Mucosa of gallbladder (tissue), 1 donor: ENCODE measurements at regions not wholly inside any gene's neighbourhood (a gene's known extent, or its start where the extent isn't known, plus 50 kb on each side); places are given as distances from the start of the nearest gene placed in this dataset.
"Not testable (repeated sequence)": the region's sequence is repeated elsewhere in the genome, so short reads cannot be mapped to it uniquely, and the experiment has no call there.

Experiments
- DNase-seq: peaks from one replicate; pipeline ENCODE4 v3.0.0-alpha.2; 2020; ENCODE audit warnings: low spot score
- donor health status: DM: no; HTN: no; CAD: no.

DNA sequence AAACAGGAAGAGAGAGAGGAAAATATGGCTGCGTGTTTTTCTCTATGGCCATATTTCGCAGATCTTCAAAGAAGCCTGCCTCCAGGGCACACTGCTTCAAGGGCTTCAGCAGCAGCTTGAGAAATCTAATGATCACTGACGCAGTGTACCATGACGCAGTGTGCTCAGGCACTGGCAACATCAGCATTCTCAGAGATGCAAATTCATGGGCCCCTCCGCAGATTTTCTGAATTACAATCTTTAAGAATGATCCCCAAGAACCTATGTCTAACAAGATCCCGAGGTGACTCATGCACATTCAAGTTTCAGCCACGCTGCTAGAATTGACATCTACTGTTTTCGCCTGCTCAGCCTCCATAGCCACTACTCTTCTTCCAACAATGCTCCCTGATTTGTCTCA is 143.9 kb upstream of the ZNF366 start:
- DNase-seq = no peak

DNA sequence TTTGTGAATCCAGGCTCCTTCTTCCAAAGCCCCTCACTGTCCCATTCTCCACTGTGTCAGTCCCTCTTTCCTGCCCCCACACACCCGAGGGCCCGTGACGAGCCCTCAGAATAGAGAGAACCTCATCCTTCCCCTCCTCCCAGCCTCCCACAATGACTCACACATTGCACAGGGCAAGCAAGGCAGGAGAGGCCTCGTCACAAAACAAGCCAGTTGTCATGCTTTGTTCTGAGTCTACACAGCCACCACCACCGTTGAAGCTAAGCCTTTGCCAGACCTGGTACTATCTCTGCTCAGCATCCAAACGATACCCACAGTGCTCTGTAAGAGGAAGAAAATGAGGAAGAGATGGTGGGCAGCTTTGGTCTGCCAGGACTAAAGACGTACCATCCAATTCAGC is 142.2 kb upstream of the ZNF366 start:
- DNase-seq = no peak

DNA sequence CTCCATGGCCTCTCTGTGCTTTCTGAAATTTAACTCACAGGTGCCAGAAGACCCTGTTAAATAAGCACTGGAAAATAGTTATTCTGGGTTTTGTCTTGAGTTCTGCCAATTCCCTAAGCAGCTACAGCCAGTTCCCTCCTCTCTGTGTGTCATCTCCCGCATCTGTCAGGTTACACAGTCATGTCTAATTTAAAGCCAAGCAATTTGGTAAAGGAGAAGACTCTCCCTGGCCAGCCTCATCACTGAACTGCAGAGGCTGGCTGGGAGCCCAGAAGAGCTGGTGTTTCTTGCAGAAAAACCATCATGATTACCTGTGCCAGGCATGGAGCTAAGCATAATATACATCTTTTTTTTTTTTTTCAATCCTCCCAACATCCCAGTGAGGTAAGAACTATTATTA is 141.3 kb upstream of the ZNF366 start:
- no peak for DNase-seq

DNA sequence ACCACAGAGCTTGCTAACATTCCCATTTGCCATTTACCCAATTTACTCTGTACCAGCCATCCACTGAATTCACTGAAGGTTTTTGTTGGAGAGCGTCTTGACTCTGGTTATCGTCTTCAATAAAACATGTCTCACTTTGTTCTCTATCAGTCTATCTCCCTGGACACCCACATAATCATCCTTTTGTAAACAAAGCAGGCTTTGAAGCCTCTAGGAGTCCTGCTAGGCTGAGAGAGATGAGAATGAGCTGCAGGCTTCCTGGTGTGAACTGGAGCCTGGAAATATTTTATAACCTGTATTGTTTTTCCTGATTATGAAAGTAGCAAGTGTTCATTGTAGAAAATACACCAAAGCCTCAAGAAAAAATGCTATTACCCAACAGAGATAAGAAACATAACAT is 140.6 kb upstream of the ZNF366 start:
- no peak for DNase-seq

DNA sequence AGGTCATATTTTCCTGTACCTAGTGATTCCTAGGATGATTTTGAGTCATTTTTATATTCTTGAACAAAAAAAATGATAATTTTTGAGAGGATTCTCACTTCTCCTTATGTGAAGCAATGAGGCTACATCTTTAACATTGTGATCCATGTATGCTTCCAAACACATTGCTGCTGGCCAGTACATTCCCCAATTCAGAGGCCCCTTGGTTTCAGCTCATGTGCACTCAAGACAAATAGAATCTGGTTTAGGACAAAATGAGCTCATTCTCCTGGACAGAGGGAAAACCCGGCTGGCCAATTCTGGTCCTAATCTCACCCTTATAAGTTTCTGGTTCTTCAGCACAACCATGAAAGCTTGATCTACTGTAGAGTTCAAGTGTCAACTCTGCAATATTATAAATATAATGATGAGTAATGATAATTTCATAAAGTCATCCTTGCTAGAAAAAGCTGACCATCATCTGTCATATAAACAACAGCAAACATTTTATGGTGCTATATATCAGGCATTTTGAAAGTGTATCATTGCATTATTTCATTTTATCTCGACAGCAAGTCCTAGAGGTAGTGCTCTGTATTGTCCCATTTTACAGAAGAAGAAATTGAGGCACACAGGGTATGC is 139.1 kb upstream of the ZNF366 start:
- DNase-seq = no peak

DNA sequence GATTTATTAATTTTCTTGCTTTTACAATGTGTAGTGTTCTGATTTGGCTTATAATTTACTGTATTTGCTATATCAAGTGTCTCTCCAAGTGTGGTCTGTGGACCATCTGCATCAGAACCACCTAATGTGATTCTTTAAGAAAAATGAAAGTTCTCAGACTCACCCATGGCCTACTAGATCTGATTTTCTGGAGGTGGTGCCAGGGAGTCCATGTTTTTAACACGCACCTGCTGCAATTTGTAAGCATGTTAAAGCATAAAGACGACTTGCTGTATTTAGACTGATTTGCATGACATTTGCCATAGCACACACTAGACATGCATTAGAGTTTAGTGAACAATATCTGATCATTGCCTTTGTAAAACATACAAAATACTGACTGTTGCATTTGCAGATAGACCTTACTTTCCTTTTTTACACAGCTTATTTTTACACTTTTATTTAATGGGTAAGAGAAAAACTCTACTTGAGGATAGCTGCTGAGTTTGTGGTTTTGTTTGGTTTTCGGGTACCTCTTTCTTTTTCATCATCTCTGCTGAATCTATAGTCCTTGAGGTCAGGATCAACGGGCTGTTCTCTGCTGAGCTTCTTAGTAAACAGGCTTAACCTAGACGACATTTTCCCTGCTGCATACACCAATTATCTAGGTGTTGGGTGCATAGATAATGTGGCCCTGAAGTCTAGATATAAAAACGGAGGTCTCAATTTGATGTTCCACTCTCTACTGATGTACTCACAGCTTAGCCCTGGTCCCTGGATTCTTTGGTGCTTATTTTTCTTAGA is 138.0 kb upstream of the ZNF366 start:
- no peak for DNase-seq

DNA sequence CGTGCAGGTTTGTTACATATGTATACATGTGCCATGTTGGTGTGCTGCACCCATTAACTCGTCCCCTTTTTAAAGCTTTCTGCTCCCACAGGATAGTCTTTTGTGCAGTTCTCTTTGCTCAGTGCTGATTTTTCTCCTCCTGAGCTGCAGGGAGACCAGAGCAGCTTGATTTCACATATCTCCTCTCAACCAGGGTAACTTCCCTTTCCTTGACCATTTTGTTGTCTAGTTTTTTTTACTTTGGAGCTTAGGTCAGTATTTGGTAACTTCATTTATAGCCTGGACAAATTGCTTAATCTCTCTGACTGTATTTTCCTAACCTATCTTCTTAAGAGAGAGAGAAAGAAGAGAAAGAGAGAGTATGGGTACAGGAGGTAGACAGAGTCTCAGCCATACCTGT is 137.1 kb upstream of the ZNF366 start:
- no peak for DNase-seq

DNA sequence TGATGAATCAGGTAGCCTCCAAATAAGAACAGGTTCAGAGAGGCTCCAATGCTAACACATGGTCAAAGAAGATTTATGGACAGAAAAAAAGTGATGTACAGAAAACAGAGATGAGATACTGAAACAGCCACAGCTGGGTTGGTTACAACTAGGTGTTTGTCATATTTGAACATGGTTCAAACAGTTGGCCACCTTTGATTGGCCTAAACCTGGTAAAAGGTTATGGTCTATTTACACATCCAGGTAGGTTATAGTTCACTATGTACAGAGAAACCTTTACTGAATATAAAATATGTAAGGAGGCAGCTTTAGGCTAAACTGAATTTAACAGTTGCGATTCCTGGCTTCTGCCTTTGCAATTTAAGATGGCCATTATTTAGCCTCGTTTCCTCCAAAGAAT is 134.0 kb upstream of the ZNF366 start:
- DNase-seq = no peak

DNA sequence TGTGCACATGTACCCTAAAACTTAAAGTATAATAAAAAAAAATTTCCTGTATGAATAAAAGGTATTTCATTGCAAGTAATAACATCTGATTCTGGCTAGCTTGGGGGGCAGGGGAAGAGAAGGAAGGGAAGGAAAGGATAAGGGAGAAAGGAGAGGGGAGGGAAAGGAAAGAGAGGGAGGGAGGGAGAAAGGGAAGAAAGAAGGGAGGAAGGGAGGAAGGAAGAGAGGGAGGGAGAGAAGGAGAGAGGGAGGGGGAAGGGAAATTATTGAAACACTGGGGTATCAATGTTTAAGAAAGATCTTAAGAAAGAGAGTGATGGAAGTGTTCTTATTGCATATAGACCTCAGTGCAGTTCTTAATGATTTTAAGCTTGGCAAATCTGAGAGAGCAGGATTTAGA is 129.8 kb upstream of the ZNF366 start:
- DNase-seq = no peak

DNA sequence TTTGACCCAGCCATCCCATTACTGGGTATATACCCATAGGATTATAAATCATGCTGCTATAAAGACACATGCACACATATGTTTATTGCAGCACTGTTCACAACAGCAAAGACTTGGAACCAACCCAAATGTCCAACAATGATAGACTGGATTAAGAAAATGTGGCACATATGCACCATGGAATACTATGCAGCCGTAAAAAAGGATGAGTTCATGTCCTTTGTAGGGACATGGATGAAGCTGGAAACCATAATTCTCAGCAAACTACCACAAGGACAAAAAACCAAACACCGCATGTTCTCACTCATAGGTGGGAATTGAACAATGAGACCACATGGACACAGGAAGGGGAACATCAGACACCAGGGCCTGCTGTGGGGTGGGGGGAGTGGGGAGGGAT is 129.4 kb upstream of the ZNF366 start:
- not testable (repeated sequence) for DNase-seq

DNA sequence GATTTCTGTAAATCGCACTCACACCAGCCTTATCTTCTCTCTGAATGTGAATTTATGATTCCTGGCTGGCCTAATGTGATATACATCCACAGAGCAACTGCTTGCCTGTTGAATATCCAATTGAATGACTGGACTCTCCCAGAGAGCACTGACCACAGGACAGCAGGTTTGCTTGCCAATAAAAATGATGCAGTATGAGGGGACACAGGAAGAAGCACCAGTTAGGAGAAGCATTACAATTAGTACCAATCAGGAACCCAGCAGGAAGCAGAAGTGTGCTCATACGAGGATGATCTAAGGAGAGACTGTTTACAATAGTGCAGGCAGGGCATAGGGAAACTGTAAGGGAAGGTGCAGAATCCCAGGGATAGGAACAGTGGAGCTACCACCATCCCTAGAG is 127.2 kb upstream of the ZNF366 start:
- no peak for DNase-seq

DNA sequence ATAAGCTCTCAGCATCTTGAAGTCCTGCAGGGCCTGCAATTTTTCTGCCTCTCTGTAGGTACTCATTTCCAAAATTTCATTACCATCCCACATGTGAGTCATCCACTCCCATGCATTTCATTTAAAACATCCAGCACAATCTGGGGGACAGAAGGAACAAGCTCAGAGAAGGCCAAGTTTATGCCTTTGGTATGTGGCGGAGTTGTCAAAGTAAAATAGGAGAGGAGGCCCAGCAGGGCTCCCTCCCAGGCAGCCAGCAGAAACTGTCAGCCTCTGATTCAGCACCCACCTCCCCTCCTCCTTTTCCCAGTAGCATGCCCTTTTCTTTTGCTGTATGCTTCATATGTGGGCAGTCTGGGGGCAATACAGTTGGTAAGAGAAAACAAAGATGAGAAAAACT is 126.4 kb upstream of the ZNF366 start:
- no peak for DNase-seq

DNA sequence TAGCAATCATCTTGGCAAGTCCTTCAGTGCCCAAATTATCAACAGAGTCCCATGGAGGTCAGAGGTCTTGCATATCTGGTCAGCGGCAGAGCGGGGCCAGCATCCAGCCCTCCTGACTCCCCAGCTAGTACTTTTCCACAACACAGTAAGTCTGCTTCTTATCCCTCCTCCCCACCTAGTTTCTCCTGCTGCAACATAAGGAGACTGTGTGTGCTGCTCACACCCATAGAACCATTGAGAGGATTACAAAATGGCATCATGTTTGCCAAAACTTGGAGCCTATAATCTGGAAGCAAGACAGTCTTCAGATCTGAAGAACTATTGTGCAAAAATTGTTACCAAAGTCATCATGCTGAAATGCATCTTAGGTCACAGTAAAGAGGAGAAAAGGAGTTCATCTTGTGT is 125.8 kb upstream of the ZNF366 start:
- no peak for DNase-seq

DNA sequence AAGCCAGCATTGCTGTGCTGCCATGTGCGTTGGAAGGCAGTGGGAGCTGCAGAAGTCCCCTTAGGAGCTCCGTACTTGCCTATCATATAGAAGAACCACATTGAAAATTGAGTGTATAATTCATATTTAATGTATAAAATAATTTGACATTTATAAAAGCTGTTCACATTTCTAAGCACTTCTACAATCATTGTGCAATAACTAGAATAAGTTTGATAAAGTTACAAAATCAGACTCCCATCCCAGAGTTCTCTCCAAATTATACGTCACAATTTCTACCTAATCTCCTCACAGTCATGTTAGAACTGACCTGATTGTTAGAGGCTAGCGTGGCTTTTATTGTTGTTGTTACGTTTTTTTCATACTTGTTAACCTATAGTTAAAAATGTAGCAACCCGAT is 123.5 kb upstream of the ZNF366 start:
- DNase-seq = no peak

DNA sequence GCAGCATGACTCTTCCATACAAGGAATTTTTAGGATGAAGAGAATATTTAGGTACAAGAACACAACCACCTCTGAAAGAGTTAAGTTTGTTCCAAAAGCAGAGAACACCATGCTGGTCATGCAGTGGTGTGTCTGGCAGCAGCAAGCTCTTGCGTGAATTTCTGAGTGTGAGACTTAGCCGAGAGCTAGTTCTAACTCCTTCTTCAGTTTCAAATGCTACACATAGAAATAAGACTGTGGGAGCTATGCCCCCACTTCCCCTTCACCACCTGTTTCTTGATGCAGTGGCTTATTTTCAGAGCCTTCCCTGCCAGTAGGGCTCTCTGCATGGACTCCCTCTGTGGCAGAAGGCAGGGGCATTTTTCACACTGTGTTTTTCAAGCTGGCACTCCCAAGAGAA is 122.9 kb upstream of the ZNF366 start:
- DNase-seq = no peak

DNA sequence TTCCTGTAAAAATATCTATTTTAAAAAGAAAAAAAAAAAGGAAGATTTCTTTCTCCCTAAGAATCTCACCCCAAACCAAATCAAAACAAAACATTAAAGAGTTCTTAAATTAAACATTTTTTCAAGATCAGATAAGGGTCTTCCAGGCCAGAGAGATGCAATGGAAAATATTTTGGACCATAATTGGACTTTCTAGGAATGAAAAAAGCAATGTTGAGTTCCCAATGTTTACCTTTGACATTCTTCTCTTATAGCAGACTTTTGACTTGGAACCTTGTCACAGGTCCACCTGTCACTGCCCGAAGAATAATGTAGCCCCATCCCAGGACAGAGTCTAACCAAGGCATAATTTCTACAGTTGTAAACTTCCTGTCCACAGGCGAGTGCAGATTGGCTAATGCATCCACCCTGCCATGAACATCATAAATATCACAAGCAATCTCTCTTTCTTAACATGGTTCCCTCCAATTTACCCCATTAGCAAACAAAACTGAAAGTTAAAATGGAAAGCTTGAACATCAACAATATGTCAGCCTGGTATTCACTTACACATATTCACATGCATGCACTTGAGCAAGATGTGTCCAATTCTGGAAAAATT is 121.7 kb upstream of the ZNF366 start:
- DNase-seq = no peak

DNA sequence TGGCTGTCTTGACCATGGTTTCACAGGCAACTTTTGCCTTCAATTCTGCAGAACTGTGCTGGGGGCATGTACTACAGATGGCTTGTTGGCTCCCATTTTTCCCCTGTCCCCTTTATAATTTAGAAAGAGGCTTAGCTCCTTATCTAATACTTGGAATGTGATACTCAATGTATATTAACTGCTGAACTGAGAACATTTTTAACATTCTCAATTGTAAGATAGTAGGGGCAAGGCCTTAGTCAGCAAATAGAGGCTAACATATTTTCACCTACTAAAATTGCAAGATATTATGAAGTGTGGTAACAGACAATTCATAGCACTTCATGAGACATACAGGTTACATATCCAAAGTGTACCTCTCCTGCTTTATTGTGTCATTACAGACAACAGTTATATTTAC is 118.1 kb upstream of the ZNF366 start:
- DNase-seq = no peak

DNA sequence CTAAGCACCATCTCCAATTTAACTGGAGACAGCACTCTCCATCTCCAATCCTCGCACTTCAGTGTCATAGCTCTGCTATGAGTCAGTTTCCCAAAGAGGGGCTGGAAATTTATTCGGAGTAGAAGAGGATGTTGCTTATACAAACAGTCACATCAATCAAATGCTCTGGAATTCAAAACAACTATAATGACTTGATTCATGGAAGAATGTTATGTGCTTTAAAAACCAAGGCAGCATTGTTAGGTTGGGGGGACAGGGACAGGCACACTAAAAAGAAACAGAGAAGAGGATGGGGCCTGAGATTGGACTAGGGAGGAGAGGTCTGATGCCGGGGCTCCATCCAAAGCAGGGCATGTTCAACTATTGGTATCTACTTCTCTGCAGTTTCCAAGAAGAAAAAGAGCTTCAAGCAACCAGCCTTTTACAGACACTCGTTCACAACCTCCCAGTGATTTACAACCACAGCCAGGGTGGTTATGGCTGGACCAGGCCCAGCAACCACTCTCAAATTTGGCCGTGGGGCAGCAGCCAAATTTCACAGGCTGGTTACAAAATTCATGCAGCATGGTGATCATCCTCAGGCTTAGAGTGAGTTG is 117.5 kb upstream of the ZNF366 start:
- DNase-seq = no peak

DNA sequence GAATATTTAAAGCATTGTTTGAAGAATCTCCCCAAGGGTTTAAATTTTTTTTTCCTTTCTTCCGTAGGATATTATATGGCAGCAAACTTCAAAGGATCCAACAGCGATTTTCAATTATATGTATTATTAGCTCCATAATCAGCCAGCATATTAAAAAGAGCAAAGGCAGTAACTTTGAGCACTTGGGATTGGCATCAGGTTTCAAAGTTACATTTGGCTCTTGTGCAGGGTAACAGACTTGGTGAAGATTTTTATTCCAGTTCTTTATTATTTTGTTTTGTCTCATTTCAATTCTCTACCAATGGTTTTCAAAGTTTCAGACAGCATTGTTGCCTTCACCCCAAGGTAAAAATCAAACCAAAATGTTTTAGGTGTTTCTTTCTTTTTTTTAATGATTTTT is 116.7 kb upstream of the ZNF366 start:
- DNase-seq = no peak

DNA sequence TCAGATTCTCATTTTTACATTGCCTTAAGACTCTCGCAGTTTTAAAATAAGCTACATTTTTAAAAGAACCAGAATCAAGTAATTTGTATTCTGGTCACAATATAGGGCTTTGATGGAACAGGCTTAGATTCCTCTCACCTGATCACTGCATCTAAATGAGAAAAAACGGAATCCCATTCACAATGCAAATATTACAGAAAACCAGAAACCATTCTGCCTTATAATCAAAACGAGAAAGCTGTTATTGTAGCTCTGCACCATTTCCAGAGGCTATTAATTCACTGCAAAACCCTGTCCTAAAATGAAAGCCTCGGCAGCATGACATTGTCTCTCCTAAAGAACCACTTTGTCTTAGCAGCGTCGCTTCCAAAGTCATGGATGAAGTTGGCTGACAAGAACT is 116.1 kb upstream of the ZNF366 start:
- DNase-seq = no peak

DNA sequence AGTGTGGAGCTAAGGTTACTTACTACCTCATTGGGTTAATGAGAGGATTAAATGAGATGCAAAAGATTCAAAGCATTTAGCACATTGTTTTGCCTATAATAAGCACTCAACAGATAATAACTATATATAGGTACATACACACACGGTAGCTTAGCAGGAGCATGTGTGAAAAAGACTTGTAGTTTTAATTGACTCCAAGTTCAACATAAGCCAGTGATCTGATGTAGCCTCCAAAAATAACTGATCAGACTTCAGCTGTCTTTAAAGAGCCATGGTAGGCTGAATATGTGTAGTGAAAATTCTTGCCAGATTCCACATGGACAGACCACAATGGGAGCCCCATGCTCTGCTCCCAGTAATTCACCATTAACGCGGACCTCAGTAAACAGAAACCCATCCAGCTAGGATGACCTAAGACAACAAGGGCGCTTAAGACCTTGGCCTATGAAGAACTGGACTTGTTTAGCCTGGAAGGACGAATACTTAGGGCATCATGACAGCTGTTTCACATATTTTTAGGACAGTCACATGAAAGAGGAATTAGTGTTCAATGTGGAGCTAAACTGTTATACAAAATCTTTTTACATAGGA is 115.1 kb upstream of the ZNF366 start:
- no peak for DNase-seq

DNA sequence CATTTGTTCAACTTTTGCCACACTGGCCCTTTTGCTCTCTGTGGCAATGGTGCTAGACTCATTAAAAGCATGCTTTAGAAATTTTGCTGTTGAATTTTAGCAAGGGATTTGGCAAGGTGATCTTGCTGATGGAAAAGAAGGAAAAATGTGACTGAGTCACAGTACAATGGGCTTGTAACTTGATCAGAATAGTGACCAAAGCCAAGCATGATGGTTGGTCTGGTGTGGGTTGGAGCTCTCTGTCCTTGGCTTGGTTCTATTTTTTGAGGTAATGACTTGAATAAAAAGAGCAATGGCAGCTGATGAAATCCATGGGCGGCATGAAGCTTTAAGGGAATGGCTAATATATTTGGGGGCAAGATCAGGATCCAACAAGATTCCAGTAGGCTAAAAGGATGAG is 114.4 kb upstream of the ZNF366 start:
- DNase-seq = no peak

DNA sequence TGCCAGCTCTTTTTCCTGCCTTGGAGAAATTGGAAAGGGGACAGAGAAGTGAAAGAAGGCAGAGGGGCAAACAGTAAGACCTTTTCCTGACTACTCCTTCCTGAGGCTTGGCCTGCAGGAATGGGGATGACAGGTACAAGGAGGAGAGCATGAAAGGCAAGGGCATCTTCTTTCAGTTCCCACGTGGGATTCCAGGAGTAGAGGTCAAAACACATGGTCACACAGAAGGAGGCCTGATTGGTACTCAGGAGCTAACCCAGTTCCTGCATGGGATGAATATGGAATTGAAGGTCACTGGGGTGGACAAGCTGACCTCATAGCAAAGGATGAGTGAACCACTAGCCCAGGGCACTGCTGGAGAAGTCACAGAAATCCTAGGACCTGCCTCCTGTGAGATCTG is 112.5 kb upstream of the ZNF366 start:
- no peak for DNase-seq
